K562 (cell line): ENCODE measurements at regions not wholly inside any gene's neighbourhood (a gene's known extent, or its start where the extent isn't known, plus 50 kb on each side); places are given as distances from the start of the nearest gene placed in this dataset.

Source experiments
- ATAC-seq: fragments of 200-7000 bp; cut with Tn5 transposase; 3 replicates; pipeline ENCODE4 v1.9.1; 2020; ENCODE audit warnings: moderate library complexity
- BruUV-seq: library from RNA; stranded (reverse); fragments of 400-500 nt; replicated peaks from 2 replicates; lab custom pipeline; 2021; lab: Mats Ljungman, UMichigan
- CTCF ChIA-PET: fragments of 300-600 bp; formaldehyde crosslinking; extraction: SDS; loops from one replicate; lab custom pipeline; 2021; ENCODE audit warnings: low intra/inter-chr PET ratio; lab: Yijun Ruan, JAX
- POLR2A ChIA-PET: fragments of 300-600, 350-650 bp; sonication (Branson Sonifier 250); formaldehyde crosslinking; extraction: SDS; loops from one replicate; lab custom pipeline; 2021; ENCODE audit warnings: antibody characterized with exemption, inconsistent platforms; lab: Yijun Ruan, JAX
- DNase-seq, 4 experiments: peaks; one replicate each; pipeline versions ENCODE4 v3.0.0 to v3.0.0-alpha.2; 2011 to 2018; ENCODE audit warnings: low spot score in 3 of 4, mixed read lengths in 3 of 4; ENCODE audit errors: extremely low read depth in 1 of 4
- FAIRE-seq: peaks from 2 replicates; lab custom pipeline; 2011; peaks lifted over from hg19 to GRCh38; lab: Jason Lieb, UNC
- H2AFZ ChIP-seq: 2 replicates; pipeline ENCODE4 v1.6.0; 2011; ENCODE audit warnings: low read depth, low read length, control low read depth, inconsistent platforms
- H3K27ac ChIP-seq: fragments of 200-600 bp; 3 replicates; pipeline ENCODE4 v1.8.0; 2011; ENCODE audit warnings: low read depth, mild to moderate bottlenecking, control low read depth, inconsistent platforms, low read length, moderate library complexity, mixed read lengths; ENCODE audit errors: extremely low read depth
- H3K27me3 ChIP-seq, 2 experiments: fragments of 300-600 bp in 1 of 2; 2 replicates in 1 of 2; 3 replicates in 1 of 2; pipeline versions ENCODE4 v1.6.0 to v1.8.0; 2011; ENCODE audit warnings: inconsistent platforms in 2 of 2, low read length in 2 of 2, mild to moderate bottlenecking in 1 of 2, mixed read lengths in 1 of 2, moderate library complexity in 1 of 2; ENCODE audit not compliant: control insufficient read depth in 2 of 2, insufficient read depth in 2 of 2
- H3K36me3 ChIP-seq: fragments of 300-600 bp; 3 replicates; pipeline ENCODE4 v1.8.0; 2011; ENCODE audit warnings: mild to moderate bottlenecking, low read length, inconsistent platforms; ENCODE audit not compliant: control insufficient read depth, insufficient read depth
- H3K4me1 ChIP-seq, 2 experiments: fragments of 200-600 bp in 1 of 2; replicated peaks in 1 of 2; 2 replicates in 1 of 2; 3 replicates in 1 of 2; pipeline versions ENCODE4 v1.5.1 to v1.8.0; 2011; ENCODE audit warnings: inconsistent platforms in 2 of 2, low read length in 2 of 2, mild to moderate bottlenecking in 1 of 2, mixed read lengths in 1 of 2, moderate library complexity in 1 of 2; ENCODE audit not compliant: control insufficient read depth in 2 of 2, insufficient read depth in 2 of 2
- H3K4me2 ChIP-seq: 2 replicates; pipeline ENCODE4 v1.6.1; 2011; ENCODE audit warnings: low read length, control low read depth, inconsistent platforms, mixed read lengths; ENCODE audit not compliant: insufficient read depth
- H3K4me3 ChIP-seq: fragments of 200-600 bp; sonication (generic), shearing (Covaris generic); 2 replicates; pipeline ENCODE4 v1.5.1; 2016; ENCODE audit warnings: control low read depth, inconsistent platforms
- H3K79me2 ChIP-seq: fragments of 200-600 bp; 3 replicates; pipeline ENCODE4 v1.8.0; 2011; ENCODE audit warnings: low read length, inconsistent platforms; ENCODE audit not compliant: control insufficient read depth, insufficient read depth
- H3K9ac ChIP-seq, 2 experiments: 2 replicates each; pipeline versions ENCODE4 v1.6.0 to v1.6.1; 2011; ENCODE audit warnings: low read depth in 2 of 2, low read length in 2 of 2, control low read depth in 1 of 2, inconsistent platforms in 1 of 2, mild to moderate bottlenecking in 1 of 2, mixed read lengths in 1 of 2; ENCODE audit not compliant: insufficient read depth in 1 of 2
- H3K9me1 ChIP-seq: one replicate; pipeline ENCODE4 v1.6.0; 2011; ENCODE audit warnings: inconsistent platforms, mild to moderate bottlenecking, low read length, moderate library complexity; ENCODE audit not compliant: control insufficient read depth, insufficient read depth
- H3K9me3 ChIP-seq: replicated peaks from 2 replicates; pipeline ENCODE4 v1.5.1; 2011; ENCODE audit warnings: low read depth, low read length, inconsistent platforms; ENCODE audit not compliant: control insufficient read depth, insufficient read depth
- H4K20me1 ChIP-seq: replicated peaks from 2 replicates; pipeline ENCODE4 v1.6.1; 2011; ENCODE audit warnings: low read length, inconsistent platforms, mixed read lengths; ENCODE audit not compliant: control insufficient read depth, insufficient read depth
- ASH1L ChIP-seq: fragments of 450-650 bp; IDR thresholded peaks from 2 replicates; pipeline ENCODE4 v1.6.1; 2018; ENCODE audit warnings: borderline replicate concordance, mild to moderate bottlenecking, low read depth; ENCODE audit not compliant: partially characterized antibody
- BCL6 ChIP-seq: fragments of 250-450 bp; sonication (Bioruptor Pico); IDR thresholded peaks from 2 replicates; pipeline ENCODE4 v1.4.0; 2020
- EP400 ChIP-seq: fragments of 450-650 bp; IDR thresholded peaks from 2 replicates; pipeline ENCODE4 v1.6.1; 2017; ENCODE audit warnings: antibody characterized with exemption, mild to moderate bottlenecking, moderate library complexity
- FOXM1 ChIP-seq, 2 experiments: fragments of 450-650 bp in 1 of 2; sonication (generic) in 1 of 2; formaldehyde crosslinking in 1 of 2; IDR thresholded peaks; 2 replicates each; pipeline versions ENCODE4 v1.6.1 to v1.9.0; 2017 to 2022; ENCODE audit warnings: low read depth in 2 of 2, mild to moderate bottlenecking in 2 of 2, missing genetic modification reagents in 1 of 2, moderate library complexity in 1 of 2
- HEY1 ChIP-seq: fragments of 250-450 bp; sonication (Bioruptor Pico); IDR thresholded peaks from 2 replicates; pipeline ENCODE4 v1.5.0; 2020; ENCODE audit warnings: mild to moderate bottlenecking, moderate library complexity, borderline replicate concordance
- KHSRP ChIP-seq: fragments of 450-650 bp; IDR thresholded peaks from 2 replicates; pipeline ENCODE4 v1.6.1; 2017
- MAZ ChIP-seq, 2 experiments: fragments of 450-650 bp in 1 of 2; sonication (generic) in 1 of 2; formaldehyde crosslinking; IDR thresholded peaks in 1 of 2; conservative IDR thresholded peaks in 1 of 2; 2 replicates each; pipeline versions ENCODE4 v1.4.0 to v1.5.0; 2020; ENCODE audit warnings: mild to moderate bottlenecking in 1 of 2, missing genetic modification reagents in 1 of 2
- MCM2 ChIP-seq: fragments of 450-650 bp; IDR thresholded peaks from 2 replicates; pipeline ENCODE4 v1.6.1; 2017; ENCODE audit warnings: low read depth, mild to moderate bottlenecking
- MXI1 ChIP-seq: IDR thresholded peaks from 2 replicates; pipeline ENCODE4 v1.6.1; 2011; ENCODE audit warnings: low read depth, mild to moderate bottlenecking, improper control_type of control experiment, low read length
- RBM22 ChIP-seq: fragments of 200-400 bp; formaldehyde crosslinking; IDR thresholded peaks from 2 replicates; pipeline ENCODE4 v1.6.1; 2018; ENCODE audit warnings: low read length, low read depth; ENCODE audit not compliant: poor library complexity, severe bottlenecking
- RFX7 ChIP-seq: fragments of 250-450 bp; sonication (Bioruptor Pico); IDR thresholded peaks from 2 replicates; pipeline ENCODE4 v1.5.1; 2021; ENCODE audit warnings: mild to moderate bottlenecking
- SLC30A9 ChIP-seq: fragments of 250-450 bp; sonication (Bioruptor Pico); IDR thresholded peaks from 2 replicates; pipeline ENCODE4 v1.8.0; 2022; ENCODE audit warnings: mild to moderate bottlenecking, moderate library complexity
- TCFL5 ChIP-seq: fragments of 250-450 bp; sonication (Bioruptor Pico); conservative IDR thresholded peaks from 2 replicates; pipeline ENCODE4 v1.6.1; 2021; ENCODE audit warnings: mild to moderate bottlenecking, moderate library complexity, matching md5 sums
- ZNF175 ChIP-seq: fragments of 200-800 bp; sonication (Bioruptor generic); IDR thresholded peaks from 2 replicates; pipeline ENCODE4 v1.6.1; 2016; ENCODE audit warnings: low read depth, mild to moderate bottlenecking, missing genetic modification characterization, missing compliant biosample characterization
- ZNF668 ChIP-seq: fragments of 250-450 bp; sonication (Bioruptor Pico); IDR thresholded peaks from 2 replicates; pipeline ENCODE4 v1.8.0; 2022; ENCODE audit warnings: mild to moderate bottlenecking, inconsistent platforms
- ZNF77 ChIP-seq: fragments of 250-450 bp; sonication (Bioruptor Pico); IDR thresholded peaks from 2 replicates; pipeline ENCODE4 v1.5.0; 2020
- WGBS: fragments of 100-300 bp; shearing (Covaris generic); methylation state at CpG from one replicate; pipeline ENCODE4 v1.1.6; 2016; ENCODE audit warnings: low coverage, mixed read lengths; ENCODE audit not compliant: insufficient coverage; ENCODE audit errors: missing lambda C conversion rate; 5-methylcytosine and 5-hydroxymethylcytosine counted together
- in situ Hi-C: fragments of 300-500 bp; cut with MboI; formaldehyde crosslinking; loops from 4 replicates; pipeline ENCODE4 v1.15.0; 2018; ENCODE audit warnings: inconsistent platforms, mixed read lengths
- intact Hi-C: fragments of 100-400 bp; cut with micrococcal nuclease; formaldehyde crosslinking; loops from 2 replicates; pipeline ENCODE4 v1.14.2; 2022
- TF ChIP-seq, protein P1 (sequence below): sonication (generic); formaldehyde crosslinking; IDR thresholded peaks from 2 replicates; pipeline ENCODE4 v1.8.1; 2022; ENCODE audit warnings: missing genetic modification reagents

DNA sequence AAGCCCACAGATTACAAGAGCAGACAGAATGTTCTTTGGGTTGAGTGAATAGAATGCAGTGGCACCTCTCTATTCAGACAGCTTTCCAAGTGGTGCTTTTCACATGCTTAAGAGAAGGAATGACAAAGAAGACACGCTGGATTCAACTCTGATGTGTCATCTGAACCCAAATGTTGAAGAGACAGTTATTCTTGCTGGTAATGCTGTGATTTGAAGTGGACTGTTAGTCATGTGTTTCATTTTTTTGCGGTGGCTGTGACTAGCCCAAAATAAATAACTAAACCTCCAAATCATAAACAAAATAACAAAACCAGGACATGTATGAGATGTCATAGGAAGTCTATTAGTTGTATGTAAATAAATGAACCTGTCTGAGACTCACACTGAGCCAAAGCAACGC is 391.8 kb upstream of the PRICKLE1 start:
- DNase-seq, result no peak
- Histone ChIP-seq H4K20me1 (no peaks in the 10 kb centered on the region), H3K27ac (no peak overlapping the region), H3K9ac (no peak overlapping the region), H3K4me1 (no peaks in the 10 kb centered on the region), H3K9me3 (no peaks in the 10 kb centered on the region), H3K9me1 (no peaks in the 10 kb centered on the region), H3K36me3 (no peaks in the 10 kb centered on the region)
- FAIRE-seq, result no peak
- POLR2A ChIA-PET, result no interaction called here
- ATAC-seq, result no peak
- intact Hi-C loops, result no loop called here
- no peak for TF ChIP-seq MXI1
- TF ChIP-seq, all 486 proteins: peak for 0
- CTCF ChIA-PET, result no interaction called here
- H3K4me3 ChIP-seq, result no peak overlapping the region
- H3K4me2 ChIP-seq, result no peak overlapping the region
- in situ Hi-C loops, result no loop called here
- H3K27me3 ChIP-seq, result no peaks in the 10 kb centered on the region
- H3K79me2 ChIP-seq, result no peaks in the 10 kb centered on the region
- no peak overlapping the region for H2AFZ ChIP-seq
- no TSS peak for BruUV-seq
- WGBS, result 6% methylated on average over 3 of the region's 3 CpGs

DNA sequence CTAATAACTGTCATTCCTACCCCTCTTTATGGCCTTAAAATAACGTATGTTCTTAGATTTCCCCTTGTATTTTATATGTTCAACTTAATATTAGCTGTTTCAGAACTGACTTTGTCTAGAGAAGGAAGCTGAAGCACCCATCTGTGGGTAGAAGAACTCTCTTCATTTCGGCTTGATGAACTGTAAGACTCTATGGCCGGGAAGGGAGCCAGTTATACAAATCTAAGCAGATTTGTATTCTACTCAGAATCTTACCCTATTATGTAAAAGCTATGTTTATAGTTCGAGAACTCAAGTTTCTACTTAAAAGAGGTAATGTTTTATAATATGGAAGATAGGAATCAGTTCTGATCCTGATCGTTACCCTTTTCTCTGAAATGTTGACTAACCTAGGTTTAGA is 390.9 kb upstream of the PRICKLE1 start:
- ChIA-PET CTCF (no interaction called here), POLR2A (no interaction called here)
- Histone ChIP-seq H3K4me3 (no peak overlapping the region), H3K27me3 (no peaks in the 10 kb centered on the region), H3K4me2 (no peak overlapping the region), H4K20me1 (no peaks in the 10 kb centered on the region), H3K27ac (no peak overlapping the region), H3K9me3 (no peaks in the 10 kb centered on the region), H3K4me1 (no peaks in the 10 kb centered on the region), H3K9ac (no peak overlapping the region), H2AFZ (no peak overlapping the region), H3K36me3 (no peaks in the 10 kb centered on the region), H3K9me1 (no peaks in the 10 kb centered on the region), H3K79me2 (no peaks in the 10 kb centered on the region)
- no peak for DNase-seq
- BruUV-seq, result no TSS peak
- intact Hi-C loops (no loop called here), in situ Hi-C loops (no loop called here)
- ATAC-seq, result no peak
- no peak for FAIRE-seq
- WGBS, result 5% methylated on average over 5 of the region's 5 CpGs
- no peak for TF ChIP-seq FOXM1 (IDR thresholded peaks at IDR 0.05; ENCODE audit: low read depth)
- TF ChIP-seq FOXM1 (CRISPR knock-in tag; IDR thresholded peaks at IDR 0.05; ENCODE audit: low read depth), result no peak
- no peak for TF ChIP-seq RFX7 (CRISPR knock-in tag)
- no peak for TF ChIP-seq ZNF668
- no peak for TF ChIP-seq ZNF77 (CRISPR knock-in tag)
- no peak for TF ChIP-seq BCL6 (CRISPR knock-in tag)
- no peak for TF ChIP-seq ASH1L
- no peak for TF ChIP-seq KHSRP
- TF ChIP-seq TCFL5 (CRISPR knock-in tag), result no peak
- TF ChIP-seq HEY1 (CRISPR knock-in tag), result no peak
- TF ChIP-seq RBM22, result no peak
- no peak for TF ChIP-seq EP400
- no peak for TF ChIP-seq MXI1
- no peak for TF ChIP-seq MCM2
- TF ChIP-seq, protein P1, sequence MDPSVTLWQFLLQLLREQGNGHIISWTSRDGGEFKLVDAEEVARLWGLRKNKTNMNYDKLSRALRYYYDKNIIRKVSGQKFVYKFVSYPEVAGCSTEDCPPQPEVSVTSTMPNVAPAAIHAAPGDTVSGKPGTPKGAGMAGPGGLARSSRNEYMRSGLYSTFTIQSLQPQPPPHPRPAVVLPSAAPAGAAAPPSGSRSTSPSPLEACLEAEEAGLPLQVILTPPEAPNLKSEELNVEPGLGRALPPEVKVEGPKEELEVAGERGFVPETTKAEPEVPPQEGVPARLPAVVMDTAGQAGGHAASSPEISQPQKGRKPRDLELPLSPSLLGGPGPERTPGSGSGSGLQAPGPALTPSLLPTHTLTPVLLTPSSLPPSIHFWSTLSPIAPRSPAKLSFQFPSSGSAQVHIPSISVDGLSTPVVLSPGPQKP (CRISPR knock-in tag), result no peak
- no peak for TF ChIP-seq MAZ (CRISPR knock-in tag; conservative IDR thresholded peaks at IDR 0.05 in 1 of 2, IDR thresholded peaks at IDR 0.05 in 1 of 2)
- no peak for TF ChIP-seq SLC30A9 (CRISPR knock-in tag)
- no peak for TF ChIP-seq ZNF175
